SK-N-SH treated with all-trans-retinoic acid at 6 μM for 48 hours (cell line): ENCODE measurements at regions not wholly inside any gene's neighbourhood (a gene's known extent, or its start where the extent isn't known, plus 50 kb on each side); places are given as distances from the start of the nearest gene placed in this dataset.

ENCODE experiments used
- ATAC-seq: fragments of 200-7000 bp; cut with Tn5 transposase; 3 replicates; pipeline ENCODE4 v1.9.1; 2020; ENCODE audit warnings: mild to moderate bottlenecking, moderate library complexity
- ARNTL ChIP-seq: fragments of 450-650 bp; formaldehyde crosslinking; IDR thresholded peaks from 2 replicates; pipeline ENCODE4 v1.5.0; 2020; ENCODE audit warnings: low read depth, mild to moderate bottlenecking, moderate library complexity, borderline replicate concordance
- BACH2 ChIP-seq: fragments of 250-450 bp; sonication (Bioruptor Pico); IDR thresholded peaks from 2 replicates; pipeline ENCODE4 v1.9.0; 2021; ENCODE audit warnings: mild to moderate bottlenecking, borderline replicate concordance
- CREB5 ChIP-seq: fragments of 250-450 bp; sonication (Bioruptor Pico); IDR thresholded peaks from 2 replicates; pipeline ENCODE4 v1.5.1; 2020; ENCODE audit warnings: low read depth, mild to moderate bottlenecking, moderate library complexity
- CSRNP3 ChIP-seq: fragments of 250-450 bp; sonication (Bioruptor Pico); IDR thresholded peaks from 2 replicates; pipeline ENCODE4 v1.5.1; 2021; ENCODE audit warnings: mild to moderate bottlenecking, moderate library complexity
- ISL1 ChIP-seq: fragments of 250-450 bp; sonication (Bioruptor Pico); IDR thresholded peaks from 2 replicates; pipeline ENCODE4 v2.1.2; 2022; ENCODE audit warnings: mild to moderate bottlenecking, moderate library complexity
- OSR1 ChIP-seq: fragments of 250-450 bp; sonication (Bioruptor Pico); IDR thresholded peaks from 2 replicates; pipeline ENCODE4 v1.8.0; 2022; ENCODE audit warnings: moderate library complexity, mild to moderate bottlenecking, inconsistent platforms
- PPARA ChIP-seq: fragments of 250-450 bp; sonication (Bioruptor Pico); IDR thresholded peaks from 2 replicates; pipeline ENCODE4 v1.5.0; 2020; ENCODE audit warnings: mild to moderate bottlenecking, borderline replicate concordance
- RARB ChIP-seq: fragments of 250-450 bp; sonication (Bioruptor Pico); IDR thresholded peaks from 2 replicates; pipeline ENCODE4 v1.8.0; 2021; ENCODE audit warnings: mild to moderate bottlenecking, moderate library complexity
- SNAI2 ChIP-seq: fragments of 250-450 bp; sonication (Bioruptor Pico); IDR thresholded peaks from 2 replicates; pipeline ENCODE4 v1.5.0; 2020; ENCODE audit warnings: mild to moderate bottlenecking, moderate library complexity
- TCF4 ChIP-seq: fragments of 250-450 bp; sonication (Bioruptor Pico); IDR thresholded peaks from 2 replicates; pipeline ENCODE4 v1.8.0; 2021; ENCODE audit warnings: mild to moderate bottlenecking, moderate library complexity, borderline replicate concordance
- TOX ChIP-seq: fragments of 250-450 bp; sonication (Bioruptor Pico); IDR thresholded peaks from 2 replicates; pipeline ENCODE4 v1.8.0; 2021; ENCODE audit warnings: mild to moderate bottlenecking, moderate library complexity, borderline replicate concordance
- TSHZ2 ChIP-seq: fragments of 250-450 bp; sonication (Bioruptor Pico); IDR thresholded peaks from 2 replicates; pipeline ENCODE4 v1.5.0; 2020; ENCODE audit warnings: mild to moderate bottlenecking, moderate library complexity
- ZC3H10 ChIP-seq: fragments of 250-450 bp; sonication (Bioruptor Pico); IDR thresholded peaks from 2 replicates; pipeline ENCODE4 v1.5.1; 2021; ENCODE audit warnings: mild to moderate bottlenecking, moderate library complexity
- ZFP3 ChIP-seq: fragments of 250-450 bp; sonication (Bioruptor Pico); IDR thresholded peaks from 2 replicates; pipeline ENCODE4 v1.5.0; 2020; ENCODE audit warnings: mild to moderate bottlenecking, moderate library complexity
- ZNF565 ChIP-seq: fragments of 450-650 bp; formaldehyde crosslinking; conservative IDR thresholded peaks from 2 replicates; pipeline ENCODE4 v1.5.0; 2020; ENCODE audit warnings: low read depth, mild to moderate bottlenecking, moderate library complexity
- ZNF70 ChIP-seq: fragments of 450-650 bp; formaldehyde crosslinking; IDR thresholded peaks from 2 replicates; pipeline ENCODE4 v1.5.0; 2020; ENCODE audit warnings: mild to moderate bottlenecking, moderate library complexity
- ZNF8 ChIP-seq: fragments of 450-650 bp; formaldehyde crosslinking; IDR thresholded peaks from 2 replicates; pipeline ENCODE4 v1.5.0; 2020; ENCODE audit warnings: mild to moderate bottlenecking, moderate library complexity
- TF ChIP-seq, protein P1 (sequence below): fragments of 250-450 bp; sonication (Bioruptor Pico); IDR thresholded peaks from 2 replicates; pipeline ENCODE4 v1.8.0; 2020; ENCODE audit warnings: mild to moderate bottlenecking, moderate library complexity, borderline replicate concordance
- TF ChIP-seq, protein P2 (sequence below): fragments of 250-450 bp; sonication (Bioruptor Pico); IDR thresholded peaks from 2 replicates; pipeline ENCODE4 v1.8.0; 2021; ENCODE audit warnings: low read depth, mild to moderate bottlenecking, moderate library complexity, borderline replicate concordance

DNA sequence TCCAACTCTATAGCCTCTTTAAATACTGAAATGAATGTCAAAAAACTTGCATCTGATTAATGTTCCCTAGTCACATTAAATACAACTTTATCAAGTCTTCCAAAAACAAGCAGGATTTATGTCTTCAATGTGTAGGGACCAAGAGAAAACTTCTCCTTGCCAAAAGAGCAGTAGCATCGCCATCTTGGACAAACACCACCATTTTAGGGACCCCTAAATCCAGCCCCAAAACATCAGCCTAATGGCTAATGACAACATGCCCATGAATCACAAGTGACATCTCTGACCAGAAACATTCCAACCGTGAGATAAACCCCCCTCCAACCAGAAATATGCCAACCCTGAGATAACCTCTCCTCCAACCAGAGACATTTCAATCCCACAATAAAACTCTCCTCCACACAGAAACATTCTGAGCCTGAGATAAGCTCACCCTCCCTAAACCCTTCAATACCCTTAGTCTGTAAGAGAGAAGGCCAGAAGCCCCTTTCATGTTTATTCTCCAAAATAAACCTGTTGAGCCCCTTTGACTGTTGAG, 697.4 kb downstream of the TRAM1L1 start:
- no peak for ATAC-seq
- TF ChIP-seq BACH2 (CRISPR knock-in tag) (no peak), ZFP3 (CRISPR knock-in tag) (no peak), ISL1 (no peak), CSRNP3 (CRISPR knock-in tag) (no peak), ARNTL (no peak), RARB (CRISPR knock-in tag) (no peak), TSHZ2 (CRISPR knock-in tag) (no peak), ZC3H10 (CRISPR knock-in tag) (no peak)

GRCh38 chr4:116386856-116387255, 698.5 kb downstream of the TRAM1L1 start:
- no peak for TF ChIP-seq ARNTL
- no peak for TF ChIP-seq OSR1 (CRISPR knock-in tag)
- no peak for TF ChIP-seq PPARA (CRISPR knock-in tag)
- TF ChIP-seq, protein P1, sequence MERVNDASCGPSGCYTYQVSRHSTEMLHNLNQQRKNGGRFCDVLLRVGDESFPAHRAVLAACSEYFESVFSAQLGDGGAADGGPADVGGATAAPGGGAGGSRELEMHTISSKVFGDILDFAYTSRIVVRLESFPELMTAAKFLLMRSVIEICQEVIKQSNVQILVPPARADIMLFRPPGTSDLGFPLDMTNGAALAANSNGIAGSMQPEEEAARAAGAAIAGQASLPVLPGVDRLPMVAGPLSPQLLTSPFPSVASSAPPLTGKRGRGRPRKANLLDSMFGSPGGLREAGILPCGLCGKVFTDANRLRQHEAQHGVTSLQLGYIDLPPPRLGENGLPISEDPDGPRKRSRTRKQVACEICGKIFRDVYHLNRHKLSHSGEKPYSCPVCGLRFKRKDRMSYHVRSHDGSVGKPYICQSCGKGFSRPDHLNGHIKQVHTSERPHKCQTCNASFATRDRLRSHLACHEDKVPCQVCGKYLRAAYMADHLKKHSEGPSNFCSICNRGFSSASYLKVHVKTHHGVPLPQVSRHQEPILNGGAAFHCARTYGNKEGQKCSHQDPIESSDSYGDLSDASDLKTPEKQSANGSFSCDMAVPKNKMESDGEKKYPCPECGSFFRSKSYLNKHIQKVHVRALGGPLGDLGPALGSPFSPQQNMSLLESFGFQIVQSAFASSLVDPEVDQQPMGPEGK: no peak
- no peak for TF ChIP-seq CSRNP3 (CRISPR knock-in tag)
- no peak for TF ChIP-seq RARB (CRISPR knock-in tag)
- no peak for TF ChIP-seq TSHZ2 (CRISPR knock-in tag)
- no peak for TF ChIP-seq CREB5 (CRISPR knock-in tag)
- TF ChIP-seq, all 23 proteins: peak for 0
- ATAC-seq: no peak

DNA sequence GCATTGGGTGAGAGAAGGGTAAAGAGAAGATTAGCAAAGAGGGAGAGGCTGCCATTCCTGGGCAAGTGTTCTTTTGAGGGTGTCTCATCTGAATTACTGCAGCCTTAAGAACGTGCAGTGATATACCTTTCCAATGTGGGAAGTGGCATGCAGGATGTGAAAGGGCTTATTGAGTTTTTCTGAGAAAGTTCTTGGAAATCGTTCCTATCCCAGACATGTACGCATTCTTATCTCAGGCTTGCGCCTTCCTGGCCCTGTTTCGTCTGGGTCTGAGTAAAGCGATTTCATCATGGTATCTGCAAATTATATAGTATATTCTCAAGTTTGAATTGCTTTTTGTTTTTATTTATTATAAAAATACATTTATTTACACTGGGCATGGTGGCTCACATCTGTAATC, 699.8 kb downstream of the TRAM1L1 start:
- no peak for ATAC-seq
- TF ChIP-seq RARB (CRISPR knock-in tag): no peak
- no peak for TF ChIP-seq ZC3H10 (CRISPR knock-in tag)
- no peak for TF ChIP-seq ZFP3 (CRISPR knock-in tag)
- no peak for TF ChIP-seq SNAI2 (CRISPR knock-in tag)
- TF ChIP-seq, protein P2, sequence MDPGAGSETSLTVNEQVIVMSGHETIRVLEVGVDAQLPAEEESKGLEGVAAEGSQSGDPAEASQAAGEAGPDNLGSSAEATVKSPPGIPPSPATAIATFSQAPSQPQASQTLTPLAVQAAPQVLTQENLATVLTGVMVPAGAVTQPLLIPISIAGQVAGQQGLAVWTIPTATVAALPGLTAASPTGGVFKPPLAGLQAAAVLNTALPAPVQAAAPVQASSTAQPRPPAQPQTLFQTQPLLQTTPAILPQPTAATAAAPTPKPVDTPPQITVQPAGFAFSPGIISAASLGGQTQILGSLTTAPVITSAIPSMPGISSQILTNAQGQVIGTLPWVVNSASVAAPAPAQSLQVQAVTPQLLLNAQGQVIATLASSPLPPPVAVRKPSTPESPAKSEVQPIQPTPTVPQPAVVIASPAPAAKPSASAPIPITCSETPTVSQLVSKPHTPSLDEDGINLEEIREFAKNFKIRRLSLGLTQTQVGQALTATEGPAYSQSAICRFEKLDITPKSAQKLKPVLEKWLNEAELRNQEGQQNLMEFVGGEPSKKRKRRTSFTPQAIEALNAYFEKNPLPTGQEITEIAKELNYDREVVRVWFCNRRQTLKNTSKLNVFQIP (CRISPR knock-in tag): no peak
- TF ChIP-seq ARNTL: no peak
- TF ChIP-seq ZNF8 (CRISPR knock-in tag): no peak
- no peak for TF ChIP-seq TSHZ2 (CRISPR knock-in tag)
- TF ChIP-seq ZNF70 (CRISPR knock-in tag): no peak
- no peak for TF ChIP-seq TCF4 (CRISPR knock-in tag)
- no peak for TF ChIP-seq OSR1 (CRISPR knock-in tag)
- TF ChIP-seq TOX (CRISPR knock-in tag): no peak
- no peak for TF ChIP-seq ZNF565 (CRISPR knock-in tag)
